SK-N-SH (cell line): ENCODE measurements at regions not wholly inside any gene's neighbourhood (a gene's known extent, or its start where the extent isn't known, plus 50 kb on each side); places are given as distances from the start of the nearest gene placed in this dataset.

Experiments used
- CTCF ChIP-seq: fragments of 200-600 bp; sonication (generic); IDR thresholded peaks from 2 replicates; pipeline ENCODE4 v1.6.1; 2017; ENCODE audit warnings: antibody characterized with exemption, mild to moderate bottlenecking, moderate library complexity
- MAX ChIP-seq: IDR thresholded peaks from 2 replicates; pipeline ENCODE4 v1.4.0; 2012; ENCODE audit warnings: low read depth

GRCh38 chr13:100796463-100796862 lies 121.9 kb upstream of the TMTC4 start:
- no peak for TF ChIP-seq CTCF
- TF ChIP-seq MAX: no peak
